ENCODE measurements at regions not wholly inside any gene's neighbourhood (a gene's known extent, or its start where the extent isn't known, plus 50 kb on each side); places are given as distances from the start of the nearest gene placed in this dataset.

GRCh38 chr20:12262747-12263146 is 345.1 kb downstream of the BTBD3 start:
- TF ChIP-seq EZH2 (IDR thresholded peaks at IDR 0.05; ENCODE audit: low read length) (no peak), CTCF (optimal IDR thresholded peaks at IDR 0.05 in 1 of 3, IDR thresholded peaks at IDR 0.05 in 1 of 3, conservative IDR thresholded peaks at IDR 0.05 in 1 of 3; ENCODE audit: extremely low read depth in 1 of 3, insufficient read depth in 2 of 3, low read length in 3 of 3) (no peak)
